NB4 (cell line): ENCODE measurements at regions not wholly inside any gene's neighbourhood (a gene's known extent, or its start where the extent isn't known, plus 50 kb on each side); places are given as distances from the start of the nearest gene placed in this dataset.
"Not testable (repeated sequence)": the region's sequence is repeated elsewhere in the genome, so short reads cannot be mapped to it uniquely, and the experiment has no call there.

Source experiments
- MYC ChIP-seq: IDR thresholded peaks from 2 replicates; pipeline ENCODE4 v1.6.1; 2011; ENCODE audit warnings: low read depth, low read length
- POLR2A ChIP-seq: IDR thresholded peaks from 2 replicates; pipeline ENCODE4 v1.6.1; 2011; ENCODE audit warnings: mild to moderate bottlenecking; ENCODE audit not compliant: insufficient read length; ENCODE audit errors: extremely low read depth
- TF ChIP-seq, protein P1 (sequence below): IDR thresholded peaks from one replicate; pipeline ENCODE4 v1.5.1; 2012; ENCODE audit warnings: low read depth, low read length
- TF ChIP-seq, protein P2 (sequence below): IDR thresholded peaks from 2 replicates; pipeline ENCODE4 v1.6.1; 2011; ENCODE audit warnings: low read depth, low read length

DNA sequence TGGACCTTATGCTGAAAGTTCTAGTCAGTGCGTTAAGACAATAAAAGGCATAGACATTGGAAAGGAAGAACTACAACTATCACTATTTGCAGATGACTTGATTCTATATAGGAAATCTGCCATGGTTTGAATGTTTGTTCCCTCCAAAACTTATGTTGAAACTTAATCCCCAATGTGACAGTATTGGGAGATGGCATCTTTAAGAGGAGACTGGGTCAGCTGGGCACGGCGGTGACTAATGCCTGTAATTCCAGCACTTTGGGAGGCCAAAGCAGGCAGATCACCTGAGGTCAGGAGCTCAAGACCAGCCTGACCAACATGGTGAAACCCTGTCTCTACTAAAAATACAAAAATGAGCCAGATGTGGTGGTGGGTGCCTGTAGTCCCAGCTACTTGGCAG, 171.3 kb downstream of the SMAD6 start:
- TF ChIP-seq, protein P1, sequence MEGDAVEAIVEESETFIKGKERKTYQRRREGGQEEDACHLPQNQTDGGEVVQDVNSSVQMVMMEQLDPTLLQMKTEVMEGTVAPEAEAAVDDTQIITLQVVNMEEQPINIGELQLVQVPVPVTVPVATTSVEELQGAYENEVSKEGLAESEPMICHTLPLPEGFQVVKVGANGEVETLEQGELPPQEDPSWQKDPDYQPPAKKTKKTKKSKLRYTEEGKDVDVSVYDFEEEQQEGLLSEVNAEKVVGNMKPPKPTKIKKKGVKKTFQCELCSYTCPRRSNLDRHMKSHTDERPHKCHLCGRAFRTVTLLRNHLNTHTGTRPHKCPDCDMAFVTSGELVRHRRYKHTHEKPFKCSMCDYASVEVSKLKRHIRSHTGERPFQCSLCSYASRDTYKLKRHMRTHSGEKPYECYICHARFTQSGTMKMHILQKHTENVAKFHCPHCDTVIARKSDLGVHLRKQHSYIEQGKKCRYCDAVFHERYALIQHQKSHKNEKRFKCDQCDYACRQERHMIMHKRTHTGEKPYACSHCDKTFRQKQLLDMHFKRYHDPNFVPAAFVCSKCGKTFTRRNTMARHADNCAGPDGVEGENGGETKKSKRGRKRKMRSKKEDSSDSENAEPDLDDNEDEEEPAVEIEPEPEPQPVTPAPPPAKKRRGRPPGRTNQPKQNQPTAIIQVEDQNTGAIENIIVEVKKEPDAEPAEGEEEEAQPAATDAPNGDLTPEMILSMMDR, result not testable (repeated sequence)
- TF ChIP-seq POLR2A, MYC: not testable (repeated sequence)
- TF ChIP-seq, protein P2, sequence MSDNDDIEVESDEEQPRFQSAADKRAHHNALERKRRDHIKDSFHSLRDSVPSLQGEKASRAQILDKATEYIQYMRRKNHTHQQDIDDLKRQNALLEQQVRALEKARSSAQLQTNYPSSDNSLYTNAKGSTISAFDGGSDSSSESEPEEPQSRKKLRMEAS, result not testable (repeated sequence)
